OCI-LY7 (cell line): ENCODE measurements at regions not wholly inside any gene's neighbourhood (a gene's known extent, or its start where the extent isn't known, plus 50 kb on each side); places are given as distances from the start of the nearest gene placed in this dataset.

Experiments
- BruUV-seq: library from RNA; stranded (reverse); fragments of 400-500 nt; replicated peaks from 2 replicates; lab custom pipeline; 2021; lab: Mats Ljungman, UMichigan
- CTCF ChIA-PET: fragments of 300-600 bp; sonication (Branson Sonifier 250); formaldehyde crosslinking; loops from one replicate; lab custom pipeline; 2022; ENCODE audit warnings: antibody characterized with exemption; ENCODE audit not compliant: unreplicated experiment; lab: Charles Lee
- POLR2A ChIA-PET: fragments of 300-600 bp; sonication (Branson Sonifier 250); formaldehyde crosslinking; loops from one replicate; lab custom pipeline; 2022; ENCODE audit warnings: antibody characterized with exemption; lab: Charles Lee
- DNase-seq: peaks from one replicate; pipeline ENCODE4 v3.0.0-alpha.2; 2015; ENCODE audit warnings: low spot score
- H2AFZ ChIP-seq: fragments of 200-600 bp; sonication (generic), shearing (Covaris generic); 2 replicates; pipeline ENCODE4 v1.6.1; 2014; ENCODE audit warnings: mild to moderate bottlenecking, antibody characterized with exemption, low read length, moderate library complexity
- H3K27ac ChIP-seq: fragments of 200-600 bp; sonication (generic); 2 replicates; pipeline ENCODE4 v1.5.1; 2014; ENCODE audit warnings: mixed run types, low read depth, mild to moderate bottlenecking, moderate library complexity, low read length, inconsistent platforms; ENCODE audit not compliant: poor library complexity, severe bottlenecking
- H3K36me3 ChIP-seq: fragments of 200-600 bp; sonication (generic); 2 replicates; pipeline ENCODE4 v1.6.1; 2014; ENCODE audit warnings: mild to moderate bottlenecking, antibody characterized with exemption, low read length, moderate library complexity, mixed read lengths; ENCODE audit not compliant: insufficient read depth
- H3K4me1 ChIP-seq: fragments of 200-600 bp; sonication (generic); 2 replicates; pipeline ENCODE4 v1.5.1; 2014; ENCODE audit warnings: mild to moderate bottlenecking, low read length; ENCODE audit not compliant: insufficient read depth, poor library complexity, severe bottlenecking
- H3K4me2 ChIP-seq: fragments of 200-600 bp; sonication (generic); 2 replicates; pipeline ENCODE4 v1.6.1; 2014; ENCODE audit warnings: mild to moderate bottlenecking, low read length
- H3K4me3 ChIP-seq: fragments of 200-600 bp; sonication (generic); 2 replicates; pipeline ENCODE4 v1.5.1; 2014; ENCODE audit warnings: mild to moderate bottlenecking, low read depth, low read length; ENCODE audit not compliant: poor library complexity, severe bottlenecking
- H3K79me2 ChIP-seq: fragments of 200-600 bp; sonication (generic); 2 replicates; pipeline ENCODE4 v1.6.1; 2016; ENCODE audit warnings: low read depth, mild to moderate bottlenecking, low read length, moderate library complexity, mixed read lengths; ENCODE audit not compliant: insufficient read depth
- H3K9me2 ChIP-seq: fragments of 200-600 bp; sonication (generic); 2 replicates; pipeline ENCODE4 v1.6.1; 2016; ENCODE audit warnings: mild to moderate bottlenecking, low read length, mixed read lengths; ENCODE audit not compliant: insufficient read depth
- H3K9me3 ChIP-seq: fragments of 200-600 bp; sonication (generic); 2 replicates; pipeline ENCODE4 v1.6.1; 2014; ENCODE audit warnings: mild to moderate bottlenecking, mixed run types, low read length, mixed read lengths
- H4K20me1 ChIP-seq: fragments of 200-600 bp; sonication (generic); 2 replicates; pipeline ENCODE4 v1.6.1; 2014; ENCODE audit warnings: mild to moderate bottlenecking, antibody characterized with exemption, low read length, moderate library complexity, mixed read lengths; ENCODE audit not compliant: insufficient read depth
- CTCF ChIP-seq: fragments of 200-600 bp; sonication (generic); conservative IDR thresholded peaks from 2 replicates; pipeline ENCODE4 v1.5.1; 2014; ENCODE audit warnings: mild to moderate bottlenecking, antibody characterized with exemption, low read length, moderate library complexity, mixed read lengths
- EZH2phosphoT487 ChIP-seq: fragments of 200-600 bp; sonication (generic); IDR thresholded peaks from 2 replicates; pipeline ENCODE4 v1.6.1; 2018; ENCODE audit warnings: low read depth, borderline replicate concordance, mild to moderate bottlenecking, mixed run types, antibody characterized with exemption, low read length, moderate library complexity, mixed read lengths
- intact Hi-C: fragments of 100-400 bp; cut with micrococcal nuclease; formaldehyde crosslinking; loops from one replicate; pipeline ENCODE4 v1.10.0; 2022; ENCODE audit not compliant: unreplicated experiment

DNA sequence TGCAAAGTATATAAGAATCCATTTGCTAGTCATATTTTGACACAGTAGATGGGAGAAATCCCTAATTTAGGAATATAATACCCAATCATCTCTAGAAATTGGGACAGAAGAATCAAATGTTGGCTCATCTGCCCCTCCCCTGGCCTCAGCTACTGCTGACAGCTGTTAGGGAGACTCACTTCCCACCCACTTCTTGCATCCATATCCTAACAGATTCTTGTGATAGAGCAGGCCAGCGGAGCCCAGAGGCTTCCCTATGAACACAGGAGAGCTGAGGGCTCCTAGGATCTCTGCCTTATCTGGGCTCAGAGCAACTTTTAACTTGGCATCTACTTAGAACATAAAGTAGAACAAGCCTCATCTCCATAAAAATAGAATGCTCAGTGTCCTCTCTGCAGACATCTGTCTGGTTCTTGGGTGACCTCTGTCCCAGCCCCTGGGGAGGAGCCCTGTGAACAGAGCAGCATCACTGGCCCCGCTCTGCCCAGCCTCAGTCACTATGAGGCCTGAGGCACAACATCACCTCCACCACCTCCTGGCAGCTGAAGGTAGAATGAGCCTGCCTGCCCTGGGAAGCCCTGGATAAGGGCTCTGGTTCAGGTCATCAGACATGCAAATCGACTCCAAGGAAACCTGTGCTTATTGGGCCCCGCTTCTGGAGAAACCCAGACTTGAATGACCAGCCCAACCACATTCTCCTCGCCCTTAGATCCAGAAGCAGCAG is 229.7 kb downstream of the ANKRD36B start:
- Histone ChIP-seq H3K27ac (no peak overlapping the region), H3K4me2 (no peak overlapping the region), H3K9me2 (no peaks in the 10 kb centered on the region), H4K20me1 (no peaks in the 10 kb centered on the region), H3K79me2 (no peaks in the 10 kb centered on the region), H3K9me3 (no peaks in the 10 kb centered on the region), H3K36me3 (no peaks in the 10 kb centered on the region), H3K4me3 (no peak overlapping the region), H3K4me1 (peaks cover 4% of the 10 kb centered on the region), H2AFZ (no peak overlapping the region)
- intact Hi-C loops, result no loop called here
- POLR2A ChIA-PET, result no interaction called here
- TF ChIP-seq CTCF, result no peak
- TF ChIP-seq EZH2phosphoT487, result no peak
- CTCF ChIA-PET, result no interaction called here
- BruUV-seq, result no TSS peak
- no peak for DNase-seq

- H4K20me1 ChIP-seq, result no peaks in the 10 kb centered on the region
- ChIA-PET POLR2A (no interaction called here), CTCF (no interaction called here)
- peak; percentile 63 for DNase-seq
- no peaks in the 10 kb centered on the region for H3K79me2 ChIP-seq
- H3K4me2 ChIP-seq, result no peak overlapping the region
- no peak overlapping the region for H3K4me3 ChIP-seq
- H3K27ac ChIP-seq, result no peak overlapping the region
- intact Hi-C loops, result no loop called here
- no peaks in the 10 kb centered on the region for H3K9me2 ChIP-seq
- BruUV-seq, result no TSS peak
- H3K4me1 ChIP-seq, result peaks cover 16% of the 10 kb centered on the region
- H3K9me3 ChIP-seq, result no peaks in the 10 kb centered on the region
- no peak overlapping the region for H2AFZ ChIP-seq
- TF ChIP-seq CTCF (peak; percentile 69), EZH2phosphoT487 (no peak)
- no peaks in the 10 kb centered on the region for H3K36me3 ChIP-seq
Observed at GRCh38 chr2:97355887-97356286, 233.8 kb downstream of the ANKRD36B start.

- Histone ChIP-seq H2AFZ (no peak overlapping the region; the same call in 1 of the 2 replicates), H3K27ac (no peak overlapping the region), H3K4me1 (peaks cover 16% of the 10 kb centered on the region), H3K4me2 (no peak overlapping the region; the same call in 1 of the 2 replicates), H3K9me2 (no peaks in the 10 kb centered on the region), H4K20me1 (no peaks in the 10 kb centered on the region), H3K36me3 (no peaks in the 10 kb centered on the region), H3K9me3 (no peaks in the 10 kb centered on the region), H3K4me3 (no peak overlapping the region), H3K79me2 (no peaks in the 10 kb centered on the region)
- ChIA-PET CTCF (no interaction called here), POLR2A (no interaction called here)
- intact Hi-C loops, result no loop called here
- TF ChIP-seq CTCF, result no peak
- TF ChIP-seq EZH2phosphoT487, result no peak
- no TSS peak for BruUV-seq
- DNase-seq, result no peak
Observed at GRCh38 chr2:97355176-97355575, 234.5 kb downstream of the ANKRD36B start.
